Neural progenitor cell (in vitro differentiated cells): ENCODE measurements at regions not wholly inside any gene's neighbourhood (a gene's known extent, or its start where the extent isn't known, plus 50 kb on each side); places are given as distances from the start of the nearest gene placed in this dataset.

Experiments
- DNase-seq: peaks from one replicate; pipeline ENCODE4 v3.0.0-alpha.2; 2016; ENCODE audit warnings: low spot score
- H2AFZ ChIP-seq: fragments of 200-600 bp; sonication (generic); replicated peaks from 2 replicates; pipeline ENCODE4 v1.6.1; 2016; ENCODE audit warnings: antibody characterized with exemption
- H3F3A ChIP-seq: fragments of 200-600 bp; sonication (generic); 2 replicates; pipeline ENCODE4 v1.6.1; 2016; ENCODE audit warnings: antibody characterized with exemption, low read depth
- H3K27ac ChIP-seq: fragments of 200-600 bp; sonication (generic); 2 replicates; pipeline ENCODE4 v1.5.1; 2016; ENCODE audit warnings: mild to moderate bottlenecking
- H3K27me3 ChIP-seq: fragments of 200-600 bp; sonication (generic); 2 replicates; pipeline ENCODE4 v1.6.1; 2016; ENCODE audit warnings: mild to moderate bottlenecking, moderate library complexity
- H3K36me3 ChIP-seq: fragments of 200-600 bp; sonication (generic); 2 replicates; pipeline ENCODE4 v1.5.1; 2016
- H3K4me1 ChIP-seq: fragments of 200-600 bp; sonication (generic); 2 replicates; pipeline ENCODE4 v1.6.1; 2016; ENCODE audit warnings: mixed run types
- H3K4me2 ChIP-seq: fragments of 200-600 bp; sonication (generic); 2 replicates; pipeline ENCODE4 v1.6.1; 2016
- H3K4me3 ChIP-seq: fragments of 200-600 bp; sonication (generic); 2 replicates; pipeline ENCODE4 v1.5.1; 2016
- H3K79me2 ChIP-seq: fragments of 200-600 bp; sonication (generic); 2 replicates; pipeline ENCODE4 v1.6.1; 2016; ENCODE audit warnings: low read depth
- H3K9ac ChIP-seq: fragments of 200-600 bp; sonication (generic); 2 replicates; pipeline ENCODE4 v1.6.1; 2016
- H3K9me3 ChIP-seq: fragments of 200-600 bp; sonication (generic); 2 replicates; pipeline ENCODE4 v1.5.1; 2016; ENCODE audit warnings: low read depth
- H4K20me1 ChIP-seq: fragments of 200-600 bp; sonication (generic); 2 replicates; pipeline ENCODE4 v1.6.1; 2016; ENCODE audit warnings: low read depth
- H3K27ac Mint-ChIP-seq: 3 replicates; pipeline ENCODE4 v1.8.0; 2021; ENCODE audit warnings: mixed read lengths
- H3K27me3 Mint-ChIP-seq: 2 replicates; pipeline ENCODE4 v1.8.0; 2022; ENCODE audit warnings: low read depth, mild to moderate bottlenecking, inconsistent platforms, moderate library complexity, mixed read lengths; ENCODE audit not compliant: insufficient read depth
- H3K36me3 Mint-ChIP-seq: 3 replicates; pipeline ENCODE4 v1.8.0; 2021; ENCODE audit warnings: mixed read lengths
- H3K4me1 Mint-ChIP-seq: 3 replicates; pipeline ENCODE4 v1.8.0; 2021; ENCODE audit warnings: mixed read lengths
- H3K4me3 Mint-ChIP-seq: 3 replicates; pipeline ENCODE4 v1.8.0; 2021; ENCODE audit warnings: mild to moderate bottlenecking, moderate library complexity, mixed read lengths
- H3K9me3 Mint-ChIP-seq: 3 replicates; pipeline ENCODE4 v1.8.0; 2020; ENCODE audit warnings: mixed read lengths
- CTCF ChIP-seq: fragments of 200-600 bp; sonication (generic); IDR thresholded peaks from 2 replicates; pipeline ENCODE4 v1.5.1; 2017; ENCODE audit warnings: antibody characterized with exemption, mild to moderate bottlenecking
- EZH2 ChIP-seq: fragments of 200-600 bp; sonication (generic); IDR thresholded peaks from 2 replicates; pipeline ENCODE4 v1.6.1; 2017; ENCODE audit warnings: antibody characterized with exemption, mild to moderate bottlenecking, moderate library complexity
- EZH2phosphoT487 ChIP-seq: fragments of 200-600 bp; sonication (generic); IDR thresholded peaks from 2 replicates; pipeline ENCODE4 v1.6.1; 2017; ENCODE audit warnings: antibody characterized with exemption

- no peak overlapping the region for H3K9ac ChIP-seq
- no peaks in the 10 kb centered on the region for H3K4me1 ChIP-seq
- no peak overlapping the region for H3K27ac ChIP-seq
- H3K4me3 ChIP-seq: no peak overlapping the region
- H4K20me1 ChIP-seq: no peaks in the 10 kb centered on the region
- no peaks in the 10 kb centered on the region for H3K9me3 Mint-ChIP-seq
- peaks cover 2% of the 10 kb centered on the region for H3K27me3 Mint-ChIP-seq
- no peaks in the 10 kb centered on the region for H3K79me2 ChIP-seq
- H3K27me3 ChIP-seq: no peaks in the 10 kb centered on the region
- no peak for TF ChIP-seq CTCF
- H3K4me3 Mint-ChIP-seq: no peak overlapping the region
- no peak for DNase-seq
- H3K4me1 Mint-ChIP-seq: peaks cover 6% of the 10 kb centered on the region
- no peaks in the 10 kb centered on the region for H3F3A ChIP-seq
- H2AFZ ChIP-seq: no peak overlapping the region
- no peak overlapping the region for H3K27ac Mint-ChIP-seq
- no peaks in the 10 kb centered on the region for H3K36me3 Mint-ChIP-seq
- H3K36me3 ChIP-seq: no peaks in the 10 kb centered on the region
- H3K9me3 ChIP-seq: no peaks in the 10 kb centered on the region
- no peak overlapping the region for H3K4me2 ChIP-seq
Observed at GRCh38 chr5:89728134-89728533, 681.4 kb downstream of the CETN3 start.

GRCh38 chr5:89724379-89725095, 685.0 kb downstream of the CETN3 start:
- Mint-ChIP-seq H3K4me3 (no peak overlapping the region), H3K36me3 (no peaks in the 10 kb centered on the region), H3K9me3 (no peaks in the 10 kb centered on the region), H3K27ac (no peak overlapping the region), H3K4me1 (peaks cover 6% of the 10 kb centered on the region), H3K27me3 (peaks cover 2% of the 10 kb centered on the region)
- Histone ChIP-seq H3K36me3 (no peaks in the 10 kb centered on the region), H3F3A (no peaks in the 10 kb centered on the region), H3K4me3 (no peak overlapping the region), H3K4me1 (peaks cover 2% of the 10 kb centered on the region), H3K9ac (no peak overlapping the region), H4K20me1 (no peaks in the 10 kb centered on the region), H3K4me2 (no peak overlapping the region), H2AFZ (no peak overlapping the region), H3K27ac (no peak overlapping the region), H3K27me3 (no peaks in the 10 kb centered on the region), H3K9me3 (no peaks in the 10 kb centered on the region), H3K79me2 (no peaks in the 10 kb centered on the region)
- TF ChIP-seq CTCF: no peak
- TF ChIP-seq EZH2: no peak
- no peak for TF ChIP-seq EZH2phosphoT487
- no peak for DNase-seq

- TF ChIP-seq EZH2phosphoT487 (no peak), CTCF (no peak), EZH2 (no peak)
- peaks cover 2% of the 10 kb centered on the region for H3K4me1 ChIP-seq
- peaks cover 2% of the 10 kb centered on the region for H3K27me3 Mint-ChIP-seq
Observed at GRCh38 chr5:89723907-89724306, 685.6 kb downstream of the CETN3 start.

More at GRCh38 chr5:89723907-89724306, 685.6 kb downstream of the CETN3 start:
- Histone ChIP-seq H3K27me3 (no peaks in the 10 kb centered on the region), H2AFZ (no peak overlapping the region), H3K36me3 (no peaks in the 10 kb centered on the region), H3F3A (no peaks in the 10 kb centered on the region), H3K9ac (no peak overlapping the region), H3K27ac (no peak overlapping the region), H3K79me2 (no peaks in the 10 kb centered on the region), H3K9me3 (no peaks in the 10 kb centered on the region), H3K4me2 (no peak overlapping the region), H3K4me3 (no peak overlapping the region), H4K20me1 (no peaks in the 10 kb centered on the region)
- H3K27ac Mint-ChIP-seq: no peak overlapping the region
- no peaks in the 10 kb centered on the region for H3K36me3 Mint-ChIP-seq
- no peak for DNase-seq
- no peaks in the 10 kb centered on the region for H3K9me3 Mint-ChIP-seq
- H3K4me3 Mint-ChIP-seq: no peak overlapping the region
- peaks cover 6% of the 10 kb centered on the region for H3K4me1 Mint-ChIP-seq
